GM21447 (cell line): ENCODE measurements at regions not wholly inside any gene's neighbourhood (a gene's known extent, or its start where the extent isn't known, plus 50 kb on each side); places are given as distances from the start of the nearest gene placed in this dataset.
"Not testable (repeated sequence)": the region's sequence is repeated elsewhere in the genome, so short reads cannot be mapped to it uniquely, and the experiment has no call there.

ENCODE experiments used
- ATAC-seq: cut with Tn5 transposase; IDR thresholded peaks from one replicate; pipeline ENCODE4 v1.9.1; 2021; ENCODE audit not compliant: unreplicated experiment

- ATAC-seq = no peak
Measured at GRCh38 chr12:96085475-96085874, 50.1 kb upstream of the LTA4H start.

- ATAC-seq = not testable (repeated sequence)
Measured at GRCh38 chr12:96086190-96086589, 50.8 kb upstream of the LTA4H start.

- no peak for ATAC-seq
Measured at GRCh38 chr12:96091833-96092232, 56.4 kb upstream of the LTA4H start.

GRCh38 chr12:96093543-96094196, 58.3 kb upstream of the LTA4H start:
- no peak for ATAC-seq

DNA sequence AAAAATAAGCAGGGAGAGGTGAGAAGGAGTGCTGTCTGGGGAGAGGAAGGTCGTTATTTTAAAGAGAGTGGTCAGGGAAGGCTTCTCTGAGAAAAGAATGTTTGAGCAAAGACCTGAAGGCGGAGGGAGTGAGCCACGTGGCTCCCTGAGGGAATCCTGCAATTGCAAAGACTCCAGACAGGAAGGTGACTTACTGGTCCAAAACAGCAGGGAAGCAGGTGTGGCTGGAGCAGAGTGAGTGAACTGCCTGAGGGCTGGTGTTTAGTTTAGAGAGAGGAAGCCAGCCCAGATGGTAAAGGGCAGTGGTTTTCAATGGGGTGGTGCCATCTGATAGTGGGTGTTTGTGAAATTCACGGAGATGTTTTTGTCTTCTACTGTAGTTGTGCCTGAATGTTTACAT, 58.8 kb upstream of the LTA4H start:
- no peak for ATAC-seq

DNA sequence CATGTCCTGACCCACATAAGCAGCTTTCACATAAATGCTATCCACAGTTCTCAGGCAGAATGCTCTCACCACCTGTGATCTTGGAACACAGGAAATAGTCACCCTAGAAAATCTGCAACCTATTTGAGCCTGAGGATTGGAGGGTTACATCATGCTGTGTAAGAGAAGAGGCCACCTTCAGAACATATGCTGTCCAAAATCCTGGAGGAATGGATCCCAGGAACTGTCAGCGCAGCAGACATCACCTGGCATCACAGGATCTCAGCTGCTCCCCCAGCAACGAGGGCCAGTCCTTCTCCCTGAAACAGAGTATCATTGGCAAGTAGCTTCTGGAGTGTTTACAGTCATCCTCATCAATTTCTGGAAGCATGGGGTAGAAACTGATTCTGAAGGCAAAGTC, 63.2 kb upstream of the LTA4H start:
- ATAC-seq = no peak

DNA sequence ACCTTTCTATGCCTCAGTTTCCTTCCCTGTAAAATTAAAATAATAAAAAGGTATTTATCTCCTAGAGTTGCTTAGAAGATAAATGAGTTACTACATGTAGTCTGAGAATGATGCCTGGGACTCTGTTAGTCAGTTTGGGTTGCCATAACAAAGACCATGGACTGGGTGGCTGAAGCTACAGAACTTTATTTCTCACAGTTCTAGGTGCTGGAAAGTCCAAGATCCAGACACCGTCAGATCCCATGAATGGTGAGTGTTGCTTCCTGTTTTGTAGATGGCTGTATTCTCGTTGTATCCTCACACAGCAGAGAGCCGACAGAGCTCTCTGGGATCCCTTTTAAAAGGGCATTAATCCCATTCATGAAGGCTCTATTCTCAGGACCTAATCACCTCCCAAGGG, 64.0 kb upstream of the LTA4H start:
- no peak for ATAC-seq

DNA sequence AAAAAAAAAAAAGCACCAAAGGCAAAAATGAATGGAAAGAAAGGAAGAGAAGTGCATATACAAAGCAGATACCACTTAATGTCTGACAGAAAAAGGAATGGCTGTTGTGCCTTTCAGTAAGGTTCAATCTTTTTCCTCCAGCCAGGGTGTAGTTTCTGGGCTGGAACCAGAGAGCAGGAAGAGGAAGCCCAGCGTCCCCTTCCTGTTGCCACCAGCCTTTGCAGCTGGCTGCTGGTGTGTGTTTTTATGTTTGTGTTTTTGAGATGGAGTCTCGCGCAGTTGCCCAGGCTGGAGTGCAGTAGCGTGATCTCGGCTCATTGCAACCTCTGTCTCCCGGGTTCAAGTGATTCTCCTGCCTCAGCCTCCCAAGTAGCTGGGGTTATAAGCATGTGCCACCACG, 64.6 kb upstream of the LTA4H start:
- no peak for ATAC-seq

DNA sequence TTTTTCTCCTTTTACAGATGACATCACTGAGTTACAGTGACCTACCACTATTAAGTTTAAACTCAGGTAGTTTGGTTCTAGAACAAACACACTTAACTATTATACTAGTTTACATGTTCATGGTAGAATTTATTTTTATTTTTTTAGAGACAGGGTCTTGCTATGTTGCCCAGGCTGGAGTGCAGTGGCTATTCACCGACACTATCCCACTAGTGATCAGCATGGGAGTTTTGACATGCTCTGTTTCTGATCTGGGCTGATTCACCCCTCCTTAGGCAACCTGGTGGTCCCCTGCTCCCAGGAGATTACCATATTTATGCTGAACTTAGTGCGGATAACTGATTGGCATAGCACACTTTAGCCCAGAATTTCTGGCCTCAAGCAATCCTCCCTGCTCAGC, 66.4 kb upstream of the LTA4H start:
- no peak for ATAC-seq

DNA sequence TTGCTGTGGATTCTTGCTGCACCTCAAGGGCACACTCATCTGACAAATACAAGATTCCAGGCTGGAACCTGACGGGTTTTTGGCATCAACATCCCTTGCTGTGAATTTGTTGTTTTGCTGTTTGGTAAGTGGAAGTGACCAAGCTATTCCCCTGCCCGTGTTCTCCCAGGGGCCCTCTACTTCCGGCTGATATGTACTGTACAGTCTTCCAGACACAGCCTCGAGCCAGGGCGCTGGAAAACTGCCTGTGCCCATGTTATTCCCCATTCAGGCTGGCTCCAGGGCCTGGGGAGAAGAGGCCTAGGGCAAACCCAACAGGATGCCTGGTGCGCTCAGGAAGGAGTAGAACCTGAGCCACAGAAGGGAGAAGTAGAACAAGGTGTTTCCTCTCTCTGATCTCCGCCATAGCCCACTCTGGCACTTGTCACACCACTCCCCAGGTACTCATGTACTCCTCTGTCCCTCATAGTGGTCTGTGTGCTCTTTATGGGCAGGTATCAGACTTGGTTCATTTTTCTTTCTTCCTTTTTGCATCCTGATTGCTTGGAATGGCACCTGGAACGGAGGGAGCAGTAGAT, 67.8 kb upstream of the LTA4H start:
- no peak for ATAC-seq

DNA sequence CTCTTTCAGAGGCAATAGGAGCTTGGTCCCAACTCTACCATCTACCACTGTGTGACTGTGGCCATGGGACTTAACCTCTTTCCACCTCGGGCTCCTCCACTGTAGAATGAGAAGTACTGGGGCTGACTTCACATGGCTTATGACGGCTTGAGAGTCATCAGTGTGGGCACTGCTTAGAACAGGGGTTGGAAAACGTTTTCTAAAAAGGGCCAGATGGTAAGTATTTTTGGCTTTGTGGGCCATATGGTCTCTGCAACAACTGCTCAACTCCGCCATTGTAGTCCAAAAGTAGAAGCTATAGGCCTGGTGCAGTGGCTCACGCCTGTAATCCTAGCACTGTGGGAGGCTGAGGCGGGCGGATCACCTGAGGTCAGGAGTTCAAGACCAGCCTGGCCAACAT, 69.2 kb upstream of the LTA4H start:
- no peak for ATAC-seq

- ATAC-seq = no peak
Measured at GRCh38 chr12:96106137-96106536, 70.8 kb upstream of the LTA4H start.

- no peak for ATAC-seq
Measured at GRCh38 chr12:96107236-96107635, 71.8 kb upstream of the LTA4H start.

DNA sequence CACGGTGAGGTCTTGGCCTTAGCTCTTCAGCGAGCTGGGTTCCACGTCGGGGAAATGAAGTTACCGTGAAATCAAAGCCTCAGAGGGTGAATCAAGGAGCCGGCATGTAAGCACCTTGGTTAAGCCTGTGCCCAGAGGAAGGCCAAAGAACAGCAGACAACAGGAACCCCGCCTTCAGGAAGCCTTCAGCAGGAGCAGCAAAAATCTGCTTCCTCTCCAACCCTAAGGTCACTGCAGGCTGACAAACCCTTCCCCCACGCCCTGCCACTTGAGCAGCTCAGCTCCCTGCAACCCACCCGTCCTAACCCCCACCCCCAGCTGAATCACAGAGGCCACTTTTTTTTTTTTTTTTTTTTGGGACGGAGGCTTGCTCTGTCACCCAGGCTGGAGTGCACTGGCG, 72.9 kb upstream of the LTA4H start:
- no peak for ATAC-seq

DNA sequence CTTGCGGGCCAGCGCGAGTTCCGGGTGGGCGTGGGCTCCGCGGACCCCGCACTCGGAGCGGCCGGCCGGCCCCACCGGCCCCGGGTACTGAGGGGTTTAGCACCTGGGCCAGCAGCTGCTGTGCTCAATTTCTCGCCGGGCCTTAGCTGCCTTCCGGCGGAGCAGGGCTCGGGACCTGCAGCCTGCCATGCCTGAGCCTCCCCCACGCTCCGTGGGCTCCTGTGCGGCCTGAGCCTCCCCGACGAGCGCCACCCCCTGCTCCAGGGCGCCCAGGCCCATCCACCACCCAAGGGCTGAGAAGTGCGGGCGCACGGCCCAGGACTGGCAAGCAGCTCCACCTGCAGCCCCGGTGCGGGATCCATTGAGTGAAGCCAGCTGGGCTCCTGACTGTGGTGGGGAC, 73.6 kb upstream of the LTA4H start:
- not testable (repeated sequence) for ATAC-seq

- ATAC-seq = no peak
Measured at GRCh38 chr12:96112733-96113132, 77.3 kb upstream of the LTA4H start.

DNA sequence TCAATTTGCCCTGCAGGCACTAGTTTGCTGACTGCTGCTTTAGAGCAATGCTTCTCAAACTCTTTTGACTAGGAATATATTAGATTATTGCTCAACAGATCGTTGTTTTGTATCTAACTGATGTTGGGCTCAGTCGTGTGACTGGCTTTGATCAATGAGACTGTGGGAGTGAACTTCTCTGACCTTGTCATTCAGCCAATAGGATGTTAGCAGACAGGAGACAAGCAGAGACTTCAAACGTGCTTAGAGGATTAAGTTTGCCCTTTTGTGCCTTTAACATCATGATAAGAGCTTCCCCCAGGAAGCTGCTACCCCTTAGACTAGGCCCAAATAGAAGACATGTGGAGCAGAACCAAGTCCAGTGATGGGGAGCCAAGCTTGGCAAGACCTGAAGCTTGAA, 76.7 kb upstream of the ELK3 start:
- no peak for ATAC-seq

- ATAC-seq = peak; percentile 78
Measured at GRCh38 chr12:96120359-96121100, 73.6 kb upstream of the ELK3 start.

GRCh38 chr12:96121271-96121711, 72.9 kb upstream of the ELK3 start:
- peak; percentile 68 for ATAC-seq

GRCh38 chr12:96128292-96128691, 65.9 kb upstream of the ELK3 start:
- ATAC-seq = not testable (repeated sequence)

DNA sequence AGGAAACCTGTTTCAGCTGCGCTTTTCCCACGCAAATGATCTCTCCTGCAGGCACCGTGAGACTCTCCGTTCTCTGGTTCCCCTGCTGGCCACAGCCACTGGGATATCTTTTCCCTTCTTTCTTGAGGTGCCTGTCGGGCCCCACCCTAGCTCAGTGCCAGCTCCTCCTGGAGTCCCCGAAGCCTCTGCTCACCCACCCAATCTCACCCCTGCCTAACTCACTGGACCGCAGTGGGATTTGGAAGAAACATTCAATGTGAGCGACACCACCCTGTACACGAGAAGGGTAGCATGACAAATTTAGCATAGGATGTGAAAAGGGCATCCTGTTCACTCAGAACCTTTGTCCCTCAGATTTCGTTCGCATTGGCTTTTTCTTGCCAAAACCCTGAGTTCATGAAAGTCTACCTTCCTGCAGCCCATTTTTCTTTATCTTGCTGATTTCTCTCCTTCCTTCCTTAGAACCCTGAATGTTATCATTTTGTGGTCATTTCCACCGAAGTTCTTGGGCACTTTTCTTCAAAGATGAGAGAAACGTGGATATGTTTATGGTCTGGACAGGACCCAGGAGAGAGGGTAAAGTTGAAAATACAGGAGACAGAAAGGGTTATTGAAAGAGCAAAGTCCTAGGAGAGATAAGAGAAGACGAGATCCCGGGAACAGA, 63.6 kb upstream of the ELK3 start:
- ATAC-seq = no peak
